ENCODE measurements at regions not wholly inside any gene's neighbourhood (a gene's known extent, or its start where the extent isn't known, plus 50 kb on each side); places are given as distances from the start of the nearest gene placed in this dataset.
"Not testable (repeated sequence)": the region's sequence is repeated elsewhere in the genome, so short reads cannot be mapped to it uniquely, and the experiment has no call there.

DNA sequence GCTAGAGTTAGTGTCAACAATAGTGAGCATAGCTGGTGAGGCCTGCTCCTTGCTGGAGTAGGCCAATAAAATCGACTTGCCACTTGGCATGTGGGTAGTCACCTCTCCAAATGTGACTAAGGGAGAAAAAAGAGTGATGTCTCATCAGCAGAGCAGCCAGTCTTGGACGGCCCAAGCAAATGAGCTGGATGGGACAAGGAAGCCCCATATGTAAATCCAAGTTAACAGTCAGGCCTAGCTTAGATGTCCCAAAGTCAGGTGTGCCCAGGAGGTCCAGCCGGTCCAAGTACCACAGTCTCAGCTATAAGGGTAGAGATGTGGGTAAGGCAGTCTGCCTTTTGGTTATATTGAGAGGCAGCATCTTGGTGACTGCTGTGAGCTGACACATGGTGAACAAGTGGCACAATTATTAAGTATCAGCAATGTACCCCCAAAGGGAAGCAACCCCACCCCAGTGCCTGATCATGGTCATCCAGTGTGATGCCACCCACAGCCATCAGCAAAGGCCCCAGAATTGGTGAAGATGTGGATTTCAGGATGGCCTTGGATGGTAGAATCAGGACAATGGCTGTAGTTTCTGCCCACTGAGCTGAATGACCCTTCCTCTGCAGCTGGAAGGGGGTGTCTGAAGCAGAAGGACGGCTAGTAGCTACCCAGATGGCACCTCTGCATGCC lies 83.4 kb downstream of the TNFRSF13B start:
- no peak for DNase-seq (ENCODE audit: low read depth in 2 of 2)

GRCh38 chr17:16887523-16888095 lies 84.3 kb downstream of the TNFRSF13B start:
- no peak for DNase-seq (ENCODE audit: low read depth in 2 of 2)

GRCh38 chr17:16886655-16887322 lies 85.1 kb downstream of the TNFRSF13B start:
- no peak for DNase-seq (ENCODE audit: low read depth in 2 of 2)

DNA sequence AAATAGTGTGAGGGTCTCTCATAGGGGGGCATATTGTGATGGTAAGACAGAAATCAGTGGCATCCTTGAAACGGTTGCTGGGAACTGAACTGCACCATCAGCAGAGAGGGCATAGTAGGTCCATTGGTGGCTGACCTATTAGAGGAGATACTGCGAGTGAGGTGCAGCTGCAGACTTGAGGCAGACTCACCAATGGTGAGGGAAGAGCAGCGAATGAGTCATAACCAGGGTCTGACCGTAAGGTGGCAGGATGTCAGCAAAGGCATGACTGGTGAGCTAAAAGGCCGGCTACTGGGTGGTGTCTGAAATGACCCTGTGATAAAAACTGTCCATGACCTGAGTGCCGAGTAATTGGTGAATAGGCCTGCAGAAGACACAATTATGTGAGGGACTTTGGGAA lies 86.7 kb downstream of the TNFRSF13B start:
- DNase-seq (ENCODE audit: low read depth in 2 of 2) = not testable (repeated sequence)

- DNase-seq (ENCODE audit: low read depth in 2 of 2) = not testable (repeated sequence)
Observed at GRCh38 chr17:16882926-16883265, 89.0 kb downstream of the TNFRSF13B start.

GRCh38 chr17:16882243-16882925 lies 89.5 kb downstream of the TNFRSF13B start:
- no peak for DNase-seq (ENCODE audit: low read depth in 2 of 2)

- no peak for DNase-seq (ENCODE audit: low read depth in 2 of 2)
Observed at GRCh38 chr17:16881239-16881924, 90.5 kb downstream of the TNFRSF13B start.

- DNase-seq (ENCODE audit: low read depth in 2 of 2) = no peak
Observed at GRCh38 chr17:16880843-16881230, 91.1 kb downstream of the TNFRSF13B start.

GRCh38 chr17:16880121-16880842 lies 91.6 kb downstream of the TNFRSF13B start:
- no peak for DNase-seq (ENCODE audit: low read depth in 2 of 2)

DNA sequence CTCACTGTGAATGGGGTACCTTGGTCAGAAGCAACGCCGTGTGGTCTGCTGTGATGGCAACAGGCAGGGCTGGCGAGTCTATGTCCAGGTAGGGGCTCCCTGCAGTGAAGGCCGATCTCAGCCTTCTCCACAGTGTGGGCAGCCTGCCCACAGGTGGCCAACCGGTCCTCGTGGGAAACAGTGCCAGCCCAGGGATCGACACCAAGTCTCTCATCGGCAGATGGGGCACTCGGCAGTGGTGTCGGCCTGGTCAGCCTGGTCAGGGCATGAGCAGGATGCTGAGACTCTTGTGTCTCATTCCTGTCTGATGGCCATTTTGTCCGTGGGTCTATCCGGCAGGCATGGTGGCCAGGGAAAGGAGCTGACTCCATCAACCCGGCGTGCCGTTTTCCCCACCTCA lies 92.2 kb downstream of the TNFRSF13B start:
- no peak for DNase-seq (ENCODE audit: low read depth in 2 of 2)

DNA sequence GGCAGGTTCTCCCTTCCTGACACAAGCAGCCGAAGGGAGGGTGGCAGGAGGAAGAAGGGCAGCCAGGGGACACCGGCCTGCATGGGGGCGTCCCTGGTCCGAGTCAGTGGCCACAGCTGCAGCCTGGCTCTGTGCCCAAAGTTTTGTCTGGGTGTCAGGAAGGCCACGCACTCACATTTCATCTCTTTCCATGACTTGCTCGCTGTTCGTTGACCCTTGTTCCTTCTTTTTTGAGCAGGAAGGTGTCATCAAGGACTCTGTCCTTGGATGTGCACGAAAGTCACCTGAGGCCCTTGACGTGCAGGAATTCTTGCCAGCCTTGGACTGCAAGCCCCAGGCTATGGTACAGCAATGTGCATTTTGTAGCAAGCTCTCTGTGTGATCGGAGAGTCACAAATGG lies 93.3 kb downstream of the TNFRSF13B start:
- DNase-seq (ENCODE audit: low read depth in 2 of 2) = no peak

DNA sequence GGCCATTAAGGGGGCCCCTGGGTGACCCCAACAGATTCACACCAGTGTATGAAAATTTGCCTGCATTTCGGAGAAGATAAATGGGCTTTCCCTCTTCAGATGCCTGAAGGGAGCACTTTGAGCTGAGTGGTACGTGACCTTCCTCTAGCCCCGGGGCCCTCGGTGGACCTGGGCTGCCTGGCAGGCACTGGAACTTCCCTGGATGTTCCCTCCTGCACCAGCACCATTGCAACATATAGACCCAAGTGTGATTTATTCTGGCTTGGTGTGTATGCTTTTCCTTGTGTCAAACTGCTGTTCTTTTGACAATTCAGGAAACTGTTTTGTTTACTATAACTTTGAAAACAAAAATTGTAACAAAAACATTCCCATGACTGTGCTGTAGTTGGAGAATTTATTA lies 93.8 kb downstream of the TNFRSF13B start:
- no peak for DNase-seq (ENCODE audit: low read depth in 2 of 2)

- no peak for DNase-seq (ENCODE audit: low read depth in 2 of 2)
Observed at GRCh38 chr17:16877099-16877498, 94.8 kb downstream of the TNFRSF13B start.

GRCh38 chr17:16875662-16876061 lies 96.3 kb downstream of the TNFRSF13B start:
- DNase-seq (ENCODE audit: low read depth in 2 of 2) = no peak

GRCh38 chr17:16874216-16874615 lies 97.7 kb downstream of the TNFRSF13B start:
- DNase-seq (ENCODE audit: low read depth in 2 of 2) = not testable (repeated sequence)

DNA sequence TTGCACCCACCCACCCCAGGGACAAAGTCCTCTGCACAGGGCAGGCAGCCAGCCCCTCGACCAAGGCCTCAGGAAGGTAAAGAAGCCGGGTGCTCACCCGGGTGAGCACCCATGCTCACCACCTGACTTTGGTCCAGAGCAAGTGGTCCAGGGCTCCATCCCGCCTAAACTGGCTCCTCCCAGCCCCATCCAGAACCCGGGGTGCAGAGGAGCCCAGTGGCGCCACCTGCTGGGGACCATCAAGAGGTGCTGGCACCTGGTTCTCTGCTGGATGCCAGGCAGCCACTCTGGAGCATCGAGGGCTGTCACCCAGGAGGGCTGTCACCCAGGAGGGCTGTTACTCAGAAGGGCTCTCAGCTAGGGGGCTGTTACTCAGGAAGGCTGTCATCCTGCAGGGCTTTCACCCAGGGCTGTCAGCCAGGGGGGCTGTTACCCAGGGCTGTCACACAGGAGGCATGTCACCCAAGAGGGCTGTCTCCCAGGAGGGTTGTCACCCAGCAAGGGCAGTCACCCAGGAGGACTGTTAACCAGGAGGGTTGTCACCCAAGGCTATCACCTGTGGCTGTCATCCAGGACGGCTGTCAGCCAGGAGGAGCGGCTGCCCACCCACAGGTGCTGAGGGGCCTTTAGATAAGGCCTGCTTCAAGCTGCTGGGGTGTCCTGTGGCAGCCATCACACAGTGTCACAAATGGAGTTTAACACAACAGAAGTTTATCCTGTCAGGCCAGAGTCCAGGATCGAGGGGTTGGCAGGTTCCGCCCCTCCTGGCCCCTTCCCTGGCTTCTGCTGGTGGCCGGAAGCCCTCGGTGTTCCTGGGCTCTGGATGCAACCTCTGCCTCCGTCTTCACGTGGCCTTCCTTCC lies 98.5 kb downstream of the TNFRSF13B start:
- DNase-seq (ENCODE audit: low read depth in 2 of 2) = no peak

- DNase-seq (ENCODE audit: low read depth in 2 of 2) = no peak
Observed at GRCh38 chr17:16872351-16873173, 99.4 kb downstream of the TNFRSF13B start.

DNA sequence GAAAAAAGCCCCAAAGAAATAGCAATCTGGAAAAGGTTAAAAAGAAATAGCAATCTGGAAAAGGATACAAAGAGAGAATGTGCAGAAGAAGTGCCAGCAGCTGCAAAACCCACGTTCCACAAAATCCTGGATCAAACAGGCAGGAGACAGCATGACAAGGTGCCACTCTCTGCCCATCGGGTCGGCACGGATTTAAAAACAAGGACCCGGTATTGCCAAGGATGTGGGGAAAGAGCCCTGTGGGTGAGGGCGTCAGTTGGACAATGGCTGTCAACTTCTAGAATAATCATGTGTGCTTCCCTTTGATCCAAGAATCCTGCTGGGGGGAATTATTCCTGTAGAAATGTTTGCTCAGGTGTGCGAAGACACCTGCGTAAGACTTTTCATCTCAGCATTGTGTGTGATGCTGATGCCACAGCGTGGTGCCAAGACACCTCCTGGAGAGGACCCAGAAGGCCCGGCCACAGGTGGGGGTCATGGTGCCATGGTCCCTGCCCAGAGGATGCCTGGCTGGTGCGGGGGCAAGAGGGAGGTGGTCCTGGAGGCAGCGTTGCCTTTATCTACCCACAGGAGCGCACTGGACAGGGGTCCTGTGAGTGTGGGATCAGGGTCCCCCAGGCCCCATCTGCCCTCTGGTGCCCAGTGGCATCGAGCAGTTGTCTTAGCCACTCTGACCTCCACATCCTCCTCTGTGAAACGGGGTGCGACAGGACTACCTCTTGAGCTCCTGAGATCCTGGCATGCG lies 100.3 kb downstream of the TNFRSF13B start:
- not testable (repeated sequence) for DNase-seq (ENCODE audit: low read depth in 2 of 2)
